ENCODE measurements at regions not wholly inside any gene's neighbourhood (a gene's known extent, or its start where the extent isn't known, plus 50 kb on each side); places are given as distances from the start of the nearest gene placed in this dataset.

- Histone ChIP-seq H3K4me2 (ENCODE audit: extremely low read depth, insufficient read depth, low read length) (no peak overlapping the region), H2AFZ (ENCODE audit: low read length) (no peak overlapping the region), H3K4me1 (ENCODE audit: control insufficient read depth, extremely low read depth, insufficient read depth, low read length) (no peaks in the 10 kb centered on the region), H3K36me3 (ENCODE audit: control insufficient read depth, insufficient read depth, low read length) (no peaks in the 10 kb centered on the region), H3K79me2 (ENCODE audit: control insufficient read depth, insufficient read depth, low read length) (no peaks in the 10 kb centered on the region), H3K9ac (ENCODE audit: insufficient read depth, low read length) (no peak overlapping the region), H3K9me3 (ENCODE audit: control insufficient read depth, insufficient read depth, low read depth, low read length) (no peaks in the 10 kb centered on the region), H3K27ac (ENCODE audit: insufficient read depth, low read length) (no peak overlapping the region), H3K4me3 (replicated peaks in 1 of 4; ENCODE audit: control extremely low read depth in 1 of 4, insufficient read depth in 1 of 4, low read depth in 3 of 4, low read length in 4 of 4) (no peak overlapping the region), H4K20me1 (ENCODE audit: control insufficient read depth, extremely low read depth, insufficient read depth, low read length) (no peaks in the 10 kb centered on the region), H3K27me3 (ENCODE audit: control insufficient read depth, insufficient read depth, low read length) (no peaks in the 10 kb centered on the region)
- no peak for TF ChIP-seq CTCF (conservative IDR thresholded peaks at IDR 0.05 in 1 of 2, IDR thresholded peaks at IDR 0.05 in 1 of 2; ENCODE audit: low read depth in 1 of 2, low read length in 2 of 2)
- DNase-seq (ENCODE audit: low read depth in 2 of 2), result no peak
Measured at GRCh38 chr11:41926339-41926738, 466.9 kb upstream of the LRRC4C start.

- no peaks in the 10 kb centered on the region for H3K9me3 ChIP-seq (ENCODE audit: control insufficient read depth, insufficient read depth, low read depth, low read length)
- peak in 1 of 2 donors; percentile 13 for DNase-seq (ENCODE audit: low read depth in 2 of 2)
- H3K4me1 ChIP-seq (ENCODE audit: control insufficient read depth, extremely low read depth, insufficient read depth, low read length), result no peaks in the 10 kb centered on the region
- H3K4me3 ChIP-seq (replicated peaks in 1 of 4; ENCODE audit: control extremely low read depth in 1 of 4, insufficient read depth in 1 of 4, low read depth in 3 of 4, low read length in 4 of 4), result no peak overlapping the region
- H3K4me2 ChIP-seq (ENCODE audit: extremely low read depth, insufficient read depth, low read length), result no peak overlapping the region
- H3K79me2 ChIP-seq (ENCODE audit: control insufficient read depth, insufficient read depth, low read length), result no peaks in the 10 kb centered on the region
- no peaks in the 10 kb centered on the region for H3K36me3 ChIP-seq (ENCODE audit: control insufficient read depth, insufficient read depth, low read length)
- H3K27ac ChIP-seq (ENCODE audit: insufficient read depth, low read length), result no peak overlapping the region
- no peak overlapping the region for H2AFZ ChIP-seq (ENCODE audit: low read length)
- H3K9ac ChIP-seq (ENCODE audit: insufficient read depth, low read length), result no peak overlapping the region
- no peaks in the 10 kb centered on the region for H3K27me3 ChIP-seq (ENCODE audit: control insufficient read depth, insufficient read depth, low read length)
- TF ChIP-seq CTCF (conservative IDR thresholded peaks at IDR 0.05 in 1 of 2, IDR thresholded peaks at IDR 0.05 in 1 of 2; ENCODE audit: low read depth in 1 of 2, low read length in 2 of 2) (no peak), EZH2 (IDR thresholded peaks at IDR 0.05; ENCODE audit: low read length, missing control alignments) (no peak)
- H4K20me1 ChIP-seq (ENCODE audit: control insufficient read depth, extremely low read depth, insufficient read depth, low read length), result no peaks in the 10 kb centered on the region
Measured at GRCh38 chr11:41935241-41935640, 475.8 kb upstream of the LRRC4C start.

GRCh38 chr11:41935795-41936194, 476.3 kb upstream of the LRRC4C start:
- Histone ChIP-seq H3K27ac (ENCODE audit: insufficient read depth, low read length) (no peak overlapping the region), H4K20me1 (ENCODE audit: control insufficient read depth, extremely low read depth, insufficient read depth, low read length) (no peaks in the 10 kb centered on the region), H2AFZ (ENCODE audit: low read length) (no peak overlapping the region), H3K79me2 (ENCODE audit: control insufficient read depth, insufficient read depth, low read length) (no peaks in the 10 kb centered on the region), H3K9me3 (ENCODE audit: control insufficient read depth, insufficient read depth, low read depth, low read length) (no peaks in the 10 kb centered on the region), H3K36me3 (ENCODE audit: control insufficient read depth, insufficient read depth, low read length) (no peaks in the 10 kb centered on the region), H3K27me3 (ENCODE audit: control insufficient read depth, insufficient read depth, low read length) (no peaks in the 10 kb centered on the region), H3K4me3 (replicated peaks in 1 of 4; ENCODE audit: control extremely low read depth in 1 of 4, insufficient read depth in 1 of 4, low read depth in 3 of 4, low read length in 4 of 4) (no peak overlapping the region), H3K4me1 (ENCODE audit: control insufficient read depth, extremely low read depth, insufficient read depth, low read length) (no peaks in the 10 kb centered on the region), H3K9ac (ENCODE audit: insufficient read depth, low read length) (no peak overlapping the region), H3K4me2 (ENCODE audit: extremely low read depth, insufficient read depth, low read length) (no peak overlapping the region)
- TF ChIP-seq CTCF (conservative IDR thresholded peaks at IDR 0.05 in 1 of 2, IDR thresholded peaks at IDR 0.05 in 1 of 2; ENCODE audit: low read depth in 1 of 2, low read length in 2 of 2) (no peak), EZH2 (IDR thresholded peaks at IDR 0.05; ENCODE audit: low read length, missing control alignments) (no peak)
- no peak for DNase-seq (ENCODE audit: low read depth in 2 of 2)
